NCI-H510A treated with DMSO at 0.1 percent for 48 hours (cell line): ENCODE measurements at regions not wholly inside any gene's neighbourhood (a gene's known extent, or its start where the extent isn't known, plus 50 kb on each side); places are given as distances from the start of the nearest gene placed in this dataset.
"Not testable (repeated sequence)": the region's sequence is repeated elsewhere in the genome, so short reads cannot be mapped to it uniquely, and the experiment has no call there.

Experiments
- DNase-seq: peaks from one replicate; lab custom pipeline; 2025; lab: John Stamatoyannopoulos, UW

- no peak for DNase-seq
These were observed 148.5 kb upstream of the OR4E1 start for GRCh38 chr14:21822109-21822508.

- DNase-seq: no peak
These were observed 147.0 kb upstream of the OR4E1 start for GRCh38 chr14:21820631-21821030.

DNA sequence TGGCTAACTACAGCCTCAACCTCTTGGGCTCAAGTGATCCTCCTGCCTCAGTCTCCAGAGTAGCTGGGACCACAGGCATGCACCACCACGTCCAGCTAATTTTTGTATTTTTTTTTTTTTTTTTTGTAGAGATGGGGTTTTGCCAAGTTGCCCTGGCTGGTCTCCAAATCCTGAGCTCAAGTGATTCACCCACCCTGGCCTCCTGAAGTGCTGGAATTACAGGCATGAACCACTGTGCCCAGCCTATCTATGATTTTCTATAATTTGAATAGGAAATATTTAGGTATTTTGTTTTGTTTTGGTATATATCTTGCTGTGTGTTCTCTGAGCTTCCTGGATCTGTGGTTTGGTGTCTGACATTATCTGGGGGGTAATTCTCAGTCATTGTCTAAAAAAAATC lies 146.3 kb upstream of the OR4E1 start:
- not testable (repeated sequence) for DNase-seq

DNA sequence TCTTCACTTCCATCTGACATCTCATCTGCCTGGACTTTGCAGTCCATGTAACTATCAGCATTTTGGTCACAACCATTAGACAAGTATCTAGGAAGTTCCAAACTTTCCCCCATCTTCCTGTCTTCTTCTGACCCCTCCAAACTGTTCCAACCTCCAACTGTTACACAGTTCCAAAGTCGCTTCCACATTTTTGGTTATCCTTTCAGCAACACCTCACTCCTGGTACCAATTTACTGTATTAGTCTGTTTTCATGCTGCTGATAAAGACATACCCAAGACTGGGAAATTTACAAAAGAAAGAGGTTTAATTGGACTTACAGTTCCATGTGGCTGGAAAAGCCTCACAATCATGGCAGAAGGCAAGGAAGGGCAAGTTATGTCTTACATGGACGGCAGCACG lies 143.4 kb upstream of the OR4E1 start:
- not testable (repeated sequence) for DNase-seq

- no peak for DNase-seq
These were observed 134.4 kb upstream of the OR4E1 start for GRCh38 chr14:21807975-21808374.

- DNase-seq: no peak
These were observed 131.4 kb upstream of the OR4E1 start for GRCh38 chr14:21804981-21805380.

DNA sequence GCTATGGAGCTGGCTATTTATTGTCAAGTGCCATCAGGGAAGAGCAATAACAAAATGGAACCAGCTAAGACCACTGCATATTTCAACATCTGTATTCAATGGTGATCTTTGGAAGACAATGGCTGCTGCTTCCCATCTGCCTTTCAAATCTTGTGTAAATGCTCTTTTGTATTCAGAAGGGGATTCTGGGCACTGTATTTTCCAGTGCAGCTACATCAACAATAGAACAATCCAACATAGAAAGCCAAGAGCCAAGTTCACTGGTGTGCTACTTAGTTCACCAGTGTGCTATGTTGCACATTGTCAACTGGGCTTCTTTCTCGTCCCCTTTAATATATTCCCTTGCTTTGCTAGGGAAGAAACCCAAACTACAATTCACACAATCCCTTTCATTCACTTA lies 128.8 kb upstream of the OR4E1 start:
- no peak for DNase-seq

DNA sequence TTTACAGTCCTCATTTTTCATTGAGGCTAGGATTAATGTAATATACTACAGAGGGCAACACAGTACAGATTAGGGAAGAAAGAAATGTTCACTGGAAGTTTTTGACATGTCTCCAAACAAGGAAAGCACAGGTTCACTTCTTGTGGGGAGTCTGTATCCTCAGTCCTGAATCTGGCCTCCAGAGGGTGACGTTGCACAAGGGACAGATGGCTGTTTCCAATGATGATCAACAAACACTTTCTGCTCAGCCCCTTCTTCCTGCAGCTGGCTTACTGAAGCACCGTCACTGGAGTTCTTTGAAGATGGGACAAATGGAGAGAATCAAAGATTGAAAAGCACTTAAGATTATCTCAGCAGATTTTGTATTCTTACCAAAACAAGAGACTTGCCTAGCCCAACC lies 123.3 kb upstream of the OR4E1 start:
- DNase-seq: no peak

DNA sequence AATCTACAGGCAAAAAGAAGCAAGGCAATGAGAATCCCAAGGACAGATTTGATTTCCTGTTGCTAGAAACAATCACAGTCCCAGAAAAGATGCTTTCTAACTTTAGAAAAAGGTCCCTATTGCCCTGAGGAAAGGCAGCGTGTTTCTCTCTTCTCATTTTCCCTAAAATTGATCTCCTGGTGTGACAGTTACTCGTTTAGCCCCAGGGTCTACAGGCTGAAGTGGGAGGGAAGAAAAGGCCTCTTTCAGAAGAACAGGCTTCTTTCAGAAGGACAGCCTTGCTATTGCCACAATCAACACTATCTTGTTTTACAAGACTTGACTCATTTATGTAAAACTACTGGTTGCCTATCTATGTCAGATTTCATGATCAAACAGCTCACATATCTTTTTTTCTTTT lies 121.8 kb upstream of the OR4E1 start:
- DNase-seq: no peak

DNA sequence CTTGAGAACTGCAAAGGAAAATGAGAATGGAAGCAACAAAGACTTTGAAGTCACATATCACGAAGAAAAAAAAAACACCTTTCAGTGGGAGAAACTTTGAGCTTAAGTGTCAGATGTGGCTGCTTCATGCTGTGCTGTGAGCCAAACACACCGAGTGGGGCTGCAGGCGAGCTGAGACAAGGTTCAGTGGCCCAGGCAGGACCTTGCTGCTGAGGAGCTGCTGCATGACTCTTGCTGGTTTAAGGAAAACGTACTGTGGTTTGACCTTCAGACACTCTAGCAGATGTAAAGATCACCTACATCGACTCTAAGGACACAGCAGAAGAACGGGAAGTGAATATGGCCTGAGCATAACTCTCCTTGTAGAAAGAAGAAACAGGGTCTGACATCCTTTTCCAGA lies 118.1 kb upstream of the OR4E1 start:
- DNase-seq: no peak

GRCh38 chr14:21788687-21789086 lies 115.1 kb upstream of the OR4E1 start:
- not testable (repeated sequence) for DNase-seq

- DNase-seq: not testable (repeated sequence)
These were observed 113.6 kb upstream of the OR4E1 start for GRCh38 chr14:21787242-21787641.

DNA sequence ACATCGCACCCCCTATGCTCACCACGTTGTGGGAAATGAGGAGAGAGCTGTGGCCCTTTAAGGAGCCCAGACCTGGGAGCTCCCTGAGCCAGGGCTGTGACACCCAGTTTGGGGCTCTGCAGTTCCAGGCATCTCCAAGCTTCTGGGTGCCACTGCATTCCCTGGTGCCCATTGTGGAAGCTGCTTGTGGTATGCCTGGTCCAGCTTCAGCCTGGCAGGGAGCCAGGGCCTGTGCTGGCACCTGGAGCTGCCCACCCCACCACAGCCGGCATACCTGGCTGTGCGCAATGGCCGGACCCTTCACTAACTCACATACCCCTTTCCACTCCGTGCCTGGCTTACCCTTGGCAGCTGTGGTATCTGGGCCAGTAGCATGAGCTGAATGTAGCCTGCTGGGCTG lies 107.9 kb upstream of the OR4E1 start:
- no peak for DNase-seq

GRCh38 chr14:21780429-21781084 lies 106.9 kb upstream of the OR4E1 start:
- no peak for DNase-seq

DNA sequence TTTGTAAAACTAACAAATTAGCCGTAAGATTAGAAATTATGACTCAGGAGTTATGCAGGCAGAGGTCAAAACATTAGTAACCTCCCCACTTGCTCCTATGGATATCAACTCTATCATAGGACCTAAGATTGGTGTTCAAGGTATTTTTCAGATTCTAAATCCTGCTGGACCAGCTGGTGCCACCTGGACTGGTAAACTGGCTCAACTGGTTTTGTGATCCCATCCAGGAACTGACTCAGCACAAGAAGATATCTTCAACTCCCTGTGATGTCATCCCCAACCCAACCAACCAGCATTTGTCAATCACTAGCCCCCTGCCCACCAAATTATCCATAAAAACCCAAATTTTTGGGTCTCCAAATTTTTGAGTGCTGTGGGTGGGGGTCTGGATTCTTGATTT lies 98.1 kb upstream of the OR4E1 start:
- no peak for DNase-seq

- DNase-seq: no peak
These were observed 95.2 kb upstream of the OR4E1 start for GRCh38 chr14:21768875-21769257.

DNA sequence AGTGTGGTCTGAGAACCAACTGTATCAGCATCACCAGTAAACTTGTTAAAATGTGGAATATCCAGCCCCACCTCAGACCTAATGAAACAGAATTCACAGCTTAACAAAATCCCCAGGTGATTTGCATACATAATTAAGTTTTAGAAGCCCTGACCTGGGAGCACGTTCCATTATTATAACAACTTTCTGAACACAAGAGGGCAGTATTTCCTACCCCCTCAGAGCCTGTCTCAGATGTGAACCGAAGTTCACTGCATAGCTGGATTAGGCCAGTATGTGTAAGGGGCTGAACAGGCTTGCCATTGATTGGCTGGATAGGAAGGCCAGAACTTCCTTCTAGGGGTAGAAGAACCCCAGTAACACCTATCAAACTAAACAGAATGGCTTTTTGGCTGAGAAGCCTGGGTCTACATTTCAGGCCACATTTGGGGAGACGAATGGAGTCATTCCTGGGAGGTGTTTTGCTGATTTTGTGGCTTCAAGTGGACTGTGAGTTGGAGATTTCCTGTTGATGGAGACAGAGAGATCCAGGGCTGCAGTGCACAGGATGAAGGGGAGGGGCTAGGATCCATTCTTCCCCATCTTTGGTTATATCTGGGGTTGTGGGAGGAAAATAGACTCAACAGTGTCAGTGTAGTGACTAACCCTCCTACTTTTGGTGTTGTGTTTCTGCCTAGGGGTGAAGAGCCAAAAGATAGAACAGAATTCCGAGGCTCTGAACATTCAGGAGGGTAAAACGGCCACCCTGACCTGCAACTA lies 94.7 kb upstream of the OR4E1 start:
- DNase-seq: peak; percentile 1

DNA sequence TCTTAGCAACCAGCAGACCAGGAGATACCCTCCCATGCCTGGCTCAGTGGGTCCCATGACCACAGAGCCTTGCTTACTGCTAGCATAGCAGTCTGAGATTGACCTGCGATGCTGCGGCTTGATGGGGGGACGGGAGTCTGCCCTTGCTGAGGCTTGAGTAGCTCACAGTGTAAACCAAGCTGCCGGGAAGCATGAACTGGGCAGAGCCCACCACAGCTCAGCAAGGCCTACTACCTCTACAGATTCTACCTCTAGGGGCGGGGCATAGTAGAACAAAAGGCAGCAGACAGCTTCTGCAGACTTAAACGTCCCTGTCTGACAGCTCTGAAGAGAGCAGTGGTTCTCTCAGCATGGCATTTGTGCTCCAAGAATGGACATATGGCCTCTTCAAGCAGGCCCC lies 86.7 kb upstream of the OR4E1 start:
- DNase-seq: not testable (repeated sequence)

DNA sequence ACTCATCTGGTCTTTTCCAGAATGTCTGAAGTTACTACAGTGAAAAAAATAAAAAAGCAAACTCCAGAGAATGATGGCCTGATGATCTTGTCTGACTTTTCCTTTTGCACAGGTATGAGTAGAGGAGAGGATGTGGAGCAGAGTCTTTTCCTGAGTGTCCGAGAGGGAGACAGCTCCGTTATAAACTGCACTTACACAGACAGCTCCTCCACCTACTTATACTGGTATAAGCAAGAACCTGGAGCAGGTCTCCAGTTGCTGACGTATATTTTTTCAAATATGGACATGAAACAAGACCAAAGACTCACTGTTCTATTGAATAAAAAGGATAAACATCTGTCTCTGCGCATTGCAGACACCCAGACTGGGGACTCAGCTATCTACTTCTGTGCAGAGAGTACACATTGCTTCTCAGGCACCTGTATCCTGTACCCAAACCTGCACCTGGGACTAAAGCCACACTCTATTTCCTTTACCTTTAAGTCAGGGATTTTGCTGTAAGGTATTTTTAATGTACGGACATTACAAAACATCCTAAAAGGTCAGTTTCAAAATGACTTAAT lies 75.8 kb upstream of the OR4E1 start:
- no peak for DNase-seq

DNA sequence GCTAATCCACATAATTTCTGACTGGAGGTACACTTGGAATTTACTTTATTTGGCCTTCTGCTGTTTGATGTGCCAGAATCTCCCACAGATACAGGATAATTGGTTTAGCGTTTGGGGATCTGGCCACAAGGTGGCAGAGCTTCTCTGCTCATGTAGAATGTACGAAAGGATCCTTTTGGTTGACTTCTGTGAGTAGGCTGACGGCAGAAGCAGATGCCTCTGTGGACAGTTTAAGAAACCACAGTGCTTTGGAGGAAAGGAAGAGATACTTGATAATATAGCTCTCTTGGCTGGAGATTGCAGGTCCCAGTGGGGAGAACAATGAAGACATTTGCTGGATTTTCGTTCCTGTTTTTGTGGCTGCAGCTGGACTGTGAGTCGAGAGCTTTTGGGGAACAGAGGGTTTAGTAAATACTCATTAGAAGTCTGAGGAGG lies 75.3 kb upstream of the OR4E1 start:
- peak; percentile 4 for DNase-seq

DNA sequence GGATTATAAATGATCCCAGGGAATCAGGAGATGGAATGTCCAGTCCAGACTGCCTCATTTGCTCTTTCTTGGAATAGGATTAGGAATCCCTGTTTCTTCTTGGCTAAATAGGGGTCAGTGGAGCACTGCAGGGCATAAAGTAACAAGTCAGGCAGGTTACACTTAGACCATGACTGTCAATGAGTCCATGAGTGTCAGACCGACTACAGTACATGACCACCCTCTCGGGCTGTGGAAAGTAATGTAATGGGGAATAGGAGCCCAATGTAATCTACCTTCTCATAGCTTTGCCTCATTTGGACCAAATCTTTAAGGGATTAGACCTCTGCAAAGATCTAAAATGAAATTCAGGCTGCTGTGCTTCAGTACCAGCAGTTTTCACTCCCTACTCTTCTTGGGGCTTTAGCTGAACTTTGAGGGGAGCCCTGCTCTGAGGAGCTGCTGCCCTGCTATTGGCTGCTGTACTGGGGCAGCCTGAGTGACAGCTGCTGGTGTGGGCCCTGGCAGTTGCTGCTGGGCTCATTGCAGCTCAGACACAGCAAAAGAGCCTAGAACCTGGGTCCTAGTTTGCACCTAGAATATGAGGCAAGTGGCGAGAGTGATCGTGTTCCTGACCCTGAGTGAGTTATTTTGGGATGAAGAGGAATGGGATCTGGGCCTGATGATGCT lies 62.2 kb upstream of the OR4E1 start:
- DNase-seq: no peak

DNA sequence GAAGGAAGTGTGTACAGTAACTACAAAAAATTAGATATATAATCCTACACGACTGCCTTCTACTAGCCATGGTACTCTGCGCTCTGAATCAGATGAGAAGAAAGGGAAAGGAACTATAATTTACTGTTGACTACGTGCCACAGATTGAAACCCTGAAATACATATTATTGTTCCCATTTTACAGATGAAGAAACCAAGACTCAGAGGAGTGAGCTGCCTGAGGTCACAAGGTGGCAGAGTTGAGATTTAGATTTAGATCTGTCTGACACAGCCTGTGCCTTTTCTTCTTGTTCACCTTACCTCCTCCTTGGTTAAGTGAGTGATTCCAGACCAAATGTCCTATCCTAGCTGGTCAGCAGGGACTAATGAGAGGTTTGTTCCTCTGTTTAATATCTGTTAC lies 61.6 kb upstream of the OR4E1 start:
- DNase-seq: no peak
